ENCODE measurements at regions not wholly inside any gene's neighbourhood (a gene's known extent, or its start where the extent isn't known, plus 50 kb on each side); places are given as distances from the start of the nearest gene placed in this dataset.

- no peak for TF ChIP-seq EGR1 (IDR thresholded peaks at IDR 0.05)
- TF ChIP-seq, protein P1, sequence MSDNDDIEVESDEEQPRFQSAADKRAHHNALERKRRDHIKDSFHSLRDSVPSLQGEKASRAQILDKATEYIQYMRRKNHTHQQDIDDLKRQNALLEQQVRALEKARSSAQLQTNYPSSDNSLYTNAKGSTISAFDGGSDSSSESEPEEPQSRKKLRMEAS (IDR thresholded peaks at IDR 0.05): no peak
- TF ChIP-seq TAF1 (IDR thresholded peaks at IDR 0.05; ENCODE audit: low read depth): no peak
- TF ChIP-seq, protein P2, sequence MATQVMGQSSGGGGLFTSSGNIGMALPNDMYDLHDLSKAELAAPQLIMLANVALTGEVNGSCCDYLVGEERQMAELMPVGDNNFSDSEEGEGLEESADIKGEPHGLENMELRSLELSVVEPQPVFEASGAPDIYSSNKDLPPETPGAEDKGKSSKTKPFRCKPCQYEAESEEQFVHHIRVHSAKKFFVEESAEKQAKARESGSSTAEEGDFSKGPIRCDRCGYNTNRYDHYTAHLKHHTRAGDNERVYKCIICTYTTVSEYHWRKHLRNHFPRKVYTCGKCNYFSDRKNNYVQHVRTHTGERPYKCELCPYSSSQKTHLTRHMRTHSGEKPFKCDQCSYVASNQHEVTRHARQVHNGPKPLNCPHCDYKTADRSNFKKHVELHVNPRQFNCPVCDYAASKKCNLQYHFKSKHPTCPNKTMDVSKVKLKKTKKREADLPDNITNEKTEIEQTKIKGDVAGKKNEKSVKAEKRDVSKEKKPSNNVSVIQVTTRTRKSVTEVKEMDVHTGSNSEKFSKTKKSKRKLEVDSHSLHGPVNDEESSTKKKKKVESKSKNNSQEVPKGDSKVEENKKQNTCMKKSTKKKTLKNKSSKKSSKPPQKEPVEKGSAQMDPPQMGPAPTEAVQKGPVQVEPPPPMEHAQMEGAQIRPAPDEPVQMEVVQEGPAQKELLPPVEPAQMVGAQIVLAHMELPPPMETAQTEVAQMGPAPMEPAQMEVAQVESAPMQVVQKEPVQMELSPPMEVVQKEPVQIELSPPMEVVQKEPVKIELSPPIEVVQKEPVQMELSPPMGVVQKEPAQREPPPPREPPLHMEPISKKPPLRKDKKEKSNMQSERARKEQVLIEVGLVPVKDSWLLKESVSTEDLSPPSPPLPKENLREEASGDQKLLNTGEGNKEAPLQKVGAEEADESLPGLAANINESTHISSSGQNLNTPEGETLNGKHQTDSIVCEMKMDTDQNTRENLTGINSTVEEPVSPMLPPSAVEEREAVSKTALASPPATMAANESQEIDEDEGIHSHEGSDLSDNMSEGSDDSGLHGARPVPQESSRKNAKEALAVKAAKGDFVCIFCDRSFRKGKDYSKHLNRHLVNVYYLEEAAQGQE (IDR thresholded peaks at IDR 0.05; ENCODE audit: low read depth): no peak
- no peak for TF ChIP-seq EP300 (IDR thresholded peaks at IDR 0.05; ENCODE audit: borderline replicate concordance)
- TF ChIP-seq NFIC (IDR thresholded peaks at IDR 0.05): no peak
- no peak for TF ChIP-seq CREB1 (IDR thresholded peaks at IDR 0.05; ENCODE audit: low read depth)
- no peak for TF ChIP-seq RAD21 (IDR thresholded peaks at IDR 0.05; ENCODE audit: low read depth)
- no peak for TF ChIP-seq CEBPB (IDR thresholded peaks at IDR 0.05)
- no peak for TF ChIP-seq TCF12 (IDR thresholded peaks at IDR 0.05; ENCODE audit: low read depth)
- no peak for TF ChIP-seq TEAD4 (IDR thresholded peaks at IDR 0.05)
- TF ChIP-seq YY1 (IDR thresholded peaks at IDR 0.05; ENCODE audit: low read depth): no peak
- no peak for TF ChIP-seq USF1 (IDR thresholded peaks at IDR 0.05)
- no peak for TF ChIP-seq ZBTB7A (IDR thresholded peaks at IDR 0.05; ENCODE audit: low read depth)
- no peak for TF ChIP-seq FOXM1 (IDR thresholded peaks at IDR 0.05; ENCODE audit: borderline replicate concordance, low read depth)
Measured at GRCh38 chr14:106080922-106081321, 554.5 kb downstream of the TMEM121 start.

DNA sequence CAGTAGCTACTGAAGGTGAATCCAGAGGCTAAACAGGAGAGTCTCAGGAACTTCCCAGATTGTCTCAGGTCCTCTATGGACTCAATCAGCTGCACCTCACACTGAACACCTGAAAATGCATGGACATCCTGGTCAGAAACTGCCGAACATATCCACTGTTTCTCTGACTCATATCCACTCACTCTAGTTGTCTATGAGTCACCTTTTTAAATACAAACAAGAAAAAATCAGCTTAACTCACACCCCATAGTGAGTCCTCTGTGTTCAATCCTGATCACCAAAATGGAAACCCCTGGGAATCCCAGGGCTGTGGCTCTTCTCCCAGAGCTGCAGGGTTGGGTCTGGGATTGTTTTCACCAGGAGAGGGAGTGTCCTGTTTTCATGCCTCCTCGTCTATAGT, 556.7 kb downstream of the TMEM121 start:
- TF ChIP-seq, protein P1 (IDR thresholded peaks at IDR 0.05): no peak
- TF ChIP-seq ZBTB7A (IDR thresholded peaks at IDR 0.05; ENCODE audit: low read depth) (no peak), EP300 (IDR thresholded peaks at IDR 0.05; ENCODE audit: borderline replicate concordance) (no peak), FOXM1 (IDR thresholded peaks at IDR 0.05; ENCODE audit: borderline replicate concordance, low read depth) (no peak), CREB1 (IDR thresholded peaks at IDR 0.05; ENCODE audit: low read depth) (no peak), TAF1 (IDR thresholded peaks at IDR 0.05; ENCODE audit: low read depth) (no peak), USF1 (IDR thresholded peaks at IDR 0.05) (no peak), TEAD4 (IDR thresholded peaks at IDR 0.05) (no peak), EGR1 (IDR thresholded peaks at IDR 0.05) (no peak), YY1 (IDR thresholded peaks at IDR 0.05; ENCODE audit: low read depth) (no peak), NFIC (IDR thresholded peaks at IDR 0.05) (no peak)
- TF ChIP-seq, protein P2 (IDR thresholded peaks at IDR 0.05; ENCODE audit: low read depth): no peak

- TF ChIP-seq CEBPB (IDR thresholded peaks at IDR 0.05) (no peak), TEAD4 (IDR thresholded peaks at IDR 0.05) (no peak), FOXM1 (IDR thresholded peaks at IDR 0.05; ENCODE audit: borderline replicate concordance, low read depth) (no peak), TCF12 (IDR thresholded peaks at IDR 0.05; ENCODE audit: low read depth) (no peak), RAD21 (IDR thresholded peaks at IDR 0.05; ENCODE audit: low read depth) (no peak), EGR1 (IDR thresholded peaks at IDR 0.05) (no peak), EP300 (IDR thresholded peaks at IDR 0.05; ENCODE audit: borderline replicate concordance) (no peak), NFIC (IDR thresholded peaks at IDR 0.05) (no peak), YY1 (IDR thresholded peaks at IDR 0.05; ENCODE audit: low read depth) (no peak)
- TF ChIP-seq, protein P1 (IDR thresholded peaks at IDR 0.05): no peak
- TF ChIP-seq, protein P2 (IDR thresholded peaks at IDR 0.05; ENCODE audit: low read depth): no peak
Measured at GRCh38 chr14:106087837-106088236, 561.5 kb downstream of the TMEM121 start.

DNA sequence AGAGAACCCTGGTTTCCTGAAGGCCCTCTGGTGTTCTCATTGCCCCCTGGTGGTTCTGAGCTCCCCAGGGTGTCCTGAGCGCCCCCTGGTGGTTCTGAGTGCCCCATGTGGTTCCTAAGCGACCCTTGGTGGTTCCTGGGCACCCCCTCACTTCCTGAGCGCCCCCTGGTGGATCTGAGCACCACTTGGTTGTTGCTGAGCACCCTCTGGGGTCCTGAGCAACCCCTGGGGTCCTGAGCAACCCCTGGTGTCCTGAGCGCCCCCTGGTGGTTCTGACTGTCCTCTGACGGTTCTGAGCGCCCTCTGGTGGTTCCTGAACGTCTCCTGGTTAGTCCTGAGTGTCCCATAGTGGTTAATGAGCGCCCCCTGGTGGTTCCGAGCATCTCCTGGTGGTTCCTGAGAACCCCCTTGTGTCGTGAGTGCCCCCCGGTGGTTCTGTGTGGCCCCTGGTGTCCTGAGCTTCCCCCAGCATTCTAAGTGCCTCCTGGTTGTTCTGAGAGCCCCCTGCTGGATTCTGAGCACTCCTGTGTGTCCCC, 568.3 kb downstream of the TMEM121 start:
- TF ChIP-seq, protein P1 (IDR thresholded peaks at IDR 0.05): no peak
- TF ChIP-seq NFIC (IDR thresholded peaks at IDR 0.05) (no peak), EGR1 (IDR thresholded peaks at IDR 0.05) (no peak), ZBTB7A (IDR thresholded peaks at IDR 0.05; ENCODE audit: low read depth) (no peak), YY1 (IDR thresholded peaks at IDR 0.05; ENCODE audit: low read depth) (no peak)
